PC-9 (cell line): ENCODE measurements at regions not wholly inside any gene's neighbourhood (a gene's known extent, or its start where the extent isn't known, plus 50 kb on each side); places are given as distances from the start of the nearest gene placed in this dataset.

Experiments used
- BruUV-seq: library from RNA; stranded (reverse); fragments of 400-500 nt; replicated peaks from 2 replicates; lab custom pipeline; 2021; lab: Mats Ljungman, UMichigan
- CTCF ChIA-PET: fragments of 300-600 bp; sonication (Branson Sonifier 250); formaldehyde crosslinking; loops from one replicate; lab custom pipeline; 2022; ENCODE audit warnings: antibody characterized with exemption; lab: Charles Lee
- POLR2A ChIA-PET: fragments of 300-600 bp; sonication (Branson Sonifier 250); formaldehyde crosslinking; loops from one replicate; lab custom pipeline; 2022; ENCODE audit warnings: antibody characterized with exemption; ENCODE audit not compliant: unreplicated experiment; lab: Charles Lee
- DNase-seq, 2 experiments: peaks; one replicate each; pipeline versions ENCODE4 v3.0.0 to v3.0.0-alpha.2; 2015 to 2022; ENCODE audit warnings: mixed read lengths in 1 of 2
- H2AFZ ChIP-seq: fragments of 200-600 bp; sonication (generic); 2 replicates; pipeline ENCODE4 v1.8.1; 2017; ENCODE audit warnings: antibody characterized with exemption
- H3F3A ChIP-seq: fragments of 200-600 bp; sonication (generic); 2 replicates; pipeline ENCODE4 v1.8.1; 2017; ENCODE audit warnings: antibody characterized with exemption, mild to moderate bottlenecking, low read depth; ENCODE audit not compliant: insufficient read depth
- H3K27ac ChIP-seq: fragments of 200-600 bp; sonication (generic); 2 replicates; pipeline ENCODE4 v1.6.1; 2016; ENCODE audit warnings: mixed run types
- H3K27me3 ChIP-seq: fragments of 200-600 bp; sonication (generic); 2 replicates; pipeline ENCODE4 v1.6.1; 2016; ENCODE audit warnings: low read depth, mixed run types; ENCODE audit not compliant: insufficient read depth
- H3K36me3 ChIP-seq: fragments of 200-600 bp; sonication (generic); 2 replicates; pipeline ENCODE4 v1.6.1; 2016; ENCODE audit warnings: low read depth, mixed run types
- H3K4me1 ChIP-seq: fragments of 200-600 bp; sonication (generic); replicated peaks from 2 replicates; pipeline ENCODE4 v1.6.1; 2016; ENCODE audit warnings: mixed run types; ENCODE audit not compliant: insufficient read depth
- H3K4me2 ChIP-seq: fragments of 200-600 bp; sonication (generic); 2 replicates; pipeline ENCODE4 v1.6.1; 2017; ENCODE audit warnings: mixed run types
- H3K4me3 ChIP-seq: fragments of 200-600 bp; sonication (generic); 2 replicates; pipeline ENCODE4 v1.6.1; 2016; ENCODE audit warnings: mixed run types
- H3K79me2 ChIP-seq: fragments of 200-600 bp; sonication (generic); 2 replicates; pipeline ENCODE4 v1.6.1; 2017; ENCODE audit warnings: low read depth, mixed run types
- H3K9me2 ChIP-seq: fragments of 200-600 bp; sonication (generic); 2 replicates; pipeline ENCODE4 v1.8.1; 2017; ENCODE audit warnings: mild to moderate bottlenecking; ENCODE audit not compliant: insufficient read depth
- H3K9me3 ChIP-seq: fragments of 200-600 bp; sonication (generic); 2 replicates; pipeline ENCODE4 v1.8.1; 2016; ENCODE audit warnings: low read depth; ENCODE audit not compliant: insufficient read depth
- H4K20me1 ChIP-seq: fragments of 200-600 bp; sonication (generic); 2 replicates; pipeline ENCODE4 v1.8.1; 2017; ENCODE audit not compliant: insufficient read depth
- EZH2 ChIP-seq: fragments of 200-600 bp; sonication (generic); IDR thresholded peaks from 2 replicates; pipeline ENCODE4 v1.8.0; 2017; ENCODE audit warnings: antibody characterized with exemption, low read depth
- intact Hi-C: fragments of 100-400 bp; cut with micrococcal nuclease; formaldehyde crosslinking; loops from one replicate; pipeline ENCODE4 v1.10.0; 2022; ENCODE audit not compliant: unreplicated experiment
- TF ChIP-seq, protein P1 (sequence below): fragments of 200-600 bp; sonication (generic); conservative IDR thresholded peaks from 2 replicates; pipeline ENCODE4 v1.6.1; 2017; ENCODE audit warnings: mixed run types, antibody characterized with exemption, mild to moderate bottlenecking, moderate library complexity

DNA sequence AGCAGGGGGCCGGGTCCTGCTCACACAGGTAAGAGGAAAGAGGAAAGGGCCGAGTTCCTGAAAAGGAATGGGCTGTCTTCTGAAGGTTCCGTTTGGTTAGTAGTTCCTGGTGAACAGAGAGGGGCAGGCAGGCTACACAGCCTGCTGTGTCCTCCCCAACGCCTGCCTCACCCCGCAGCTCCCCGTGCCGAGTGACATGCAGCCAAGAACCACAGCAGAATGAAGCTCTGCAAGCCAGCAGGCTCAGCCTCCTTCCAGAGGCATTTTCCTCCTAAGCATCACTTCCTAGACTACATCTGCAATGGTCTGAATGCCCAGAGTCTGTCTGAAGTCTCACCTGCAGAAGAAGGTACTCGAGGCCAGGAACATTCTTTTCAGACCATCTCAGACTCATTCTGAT, 202.4 kb upstream of the TCERG1L start:
- POLR2A ChIA-PET: no interaction called here
- Histone ChIP-seq H3K27me3 (peaks cover 24% of the 10 kb centered on the region), H3K4me2 (no peak overlapping the region), H3K9me2 (no peaks in the 10 kb centered on the region), H4K20me1 (no peaks in the 10 kb centered on the region), H3F3A (no peaks in the 10 kb centered on the region), H3K36me3 (no peaks in the 10 kb centered on the region), H3K79me2 (no peaks in the 10 kb centered on the region), H2AFZ (no peak overlapping the region), H3K9me3 (no peaks in the 10 kb centered on the region), H3K27ac (no peak overlapping the region), H3K4me1 (no peaks in the 10 kb centered on the region), H3K4me3 (no peak overlapping the region)
- CTCF ChIA-PET: no interaction called here
- intact Hi-C loops: no loop called here
- no TSS peak for BruUV-seq
- no peak for DNase-seq
- TF ChIP-seq EZH2: no peak
- TF ChIP-seq, protein P1, sequence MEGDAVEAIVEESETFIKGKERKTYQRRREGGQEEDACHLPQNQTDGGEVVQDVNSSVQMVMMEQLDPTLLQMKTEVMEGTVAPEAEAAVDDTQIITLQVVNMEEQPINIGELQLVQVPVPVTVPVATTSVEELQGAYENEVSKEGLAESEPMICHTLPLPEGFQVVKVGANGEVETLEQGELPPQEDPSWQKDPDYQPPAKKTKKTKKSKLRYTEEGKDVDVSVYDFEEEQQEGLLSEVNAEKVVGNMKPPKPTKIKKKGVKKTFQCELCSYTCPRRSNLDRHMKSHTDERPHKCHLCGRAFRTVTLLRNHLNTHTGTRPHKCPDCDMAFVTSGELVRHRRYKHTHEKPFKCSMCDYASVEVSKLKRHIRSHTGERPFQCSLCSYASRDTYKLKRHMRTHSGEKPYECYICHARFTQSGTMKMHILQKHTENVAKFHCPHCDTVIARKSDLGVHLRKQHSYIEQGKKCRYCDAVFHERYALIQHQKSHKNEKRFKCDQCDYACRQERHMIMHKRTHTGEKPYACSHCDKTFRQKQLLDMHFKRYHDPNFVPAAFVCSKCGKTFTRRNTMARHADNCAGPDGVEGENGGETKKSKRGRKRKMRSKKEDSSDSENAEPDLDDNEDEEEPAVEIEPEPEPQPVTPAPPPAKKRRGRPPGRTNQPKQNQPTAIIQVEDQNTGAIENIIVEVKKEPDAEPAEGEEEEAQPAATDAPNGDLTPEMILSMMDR: no peak

DNA sequence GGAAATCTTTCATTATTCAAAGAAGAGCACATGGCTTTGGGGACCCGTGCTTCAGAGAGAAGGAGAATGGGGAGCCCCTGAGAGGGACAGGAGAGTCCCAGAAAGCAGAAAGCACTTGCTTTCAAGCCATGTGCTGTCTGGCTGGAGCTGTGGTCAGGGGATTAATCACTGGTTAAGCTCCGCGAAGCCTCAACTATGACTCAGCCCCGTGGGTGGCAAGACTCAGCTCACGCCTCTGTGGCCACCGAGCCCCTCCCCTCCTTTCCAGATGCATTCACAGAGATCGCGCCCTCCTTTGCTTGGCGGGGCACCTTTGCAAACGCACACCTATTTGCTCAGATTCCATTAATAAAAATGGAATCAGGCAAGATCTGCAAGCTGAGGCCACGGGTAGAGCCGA, 202.9 kb upstream of the TCERG1L start:
- no peaks in the 10 kb centered on the region for H3K9me2 ChIP-seq
- H3F3A ChIP-seq: no peaks in the 10 kb centered on the region
- CTCF ChIA-PET: no interaction called here
- no peaks in the 10 kb centered on the region for H3K4me1 ChIP-seq
- no peaks in the 10 kb centered on the region for H3K79me2 ChIP-seq
- no peaks in the 10 kb centered on the region for H3K36me3 ChIP-seq
- H3K4me3 ChIP-seq: no peak overlapping the region
- H4K20me1 ChIP-seq: no peaks in the 10 kb centered on the region
- no peak overlapping the region for H3K27ac ChIP-seq
- TF ChIP-seq EZH2: no peak
- TF ChIP-seq, protein P1: no peak
- intact Hi-C loops: no loop called here
- no peak for DNase-seq
- no TSS peak for BruUV-seq
- H3K27me3 ChIP-seq: peaks cover 29% of the 10 kb centered on the region
- no peak overlapping the region for H3K4me2 ChIP-seq
- POLR2A ChIA-PET: no interaction called here
- H2AFZ ChIP-seq: no peak overlapping the region
- H3K9me3 ChIP-seq: no peaks in the 10 kb centered on the region

DNA sequence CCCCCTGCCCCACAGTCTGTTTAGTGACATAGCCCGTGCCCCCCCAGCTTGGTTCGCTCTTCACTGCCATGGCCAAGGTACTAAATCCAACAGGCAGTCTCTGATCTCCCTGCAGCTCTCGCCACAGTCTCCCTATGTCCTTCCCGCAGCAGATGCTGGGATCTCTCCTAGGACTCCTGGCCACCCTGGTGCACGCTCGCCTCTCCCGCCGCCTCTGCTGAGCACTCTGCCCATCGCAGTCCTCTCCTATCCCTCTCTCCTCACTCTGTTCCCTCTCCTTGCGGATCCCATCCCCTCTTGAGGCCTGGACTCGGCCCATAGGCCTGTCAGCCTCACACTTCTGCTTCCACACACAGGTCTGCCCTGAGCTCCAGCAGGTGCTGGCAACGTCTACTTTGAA, 204.8 kb upstream of the TCERG1L start:
- Histone ChIP-seq H2AFZ (no peak overlapping the region), H3K27ac (no peak overlapping the region), H3K36me3 (no peaks in the 10 kb centered on the region), H3K4me2 (no peak overlapping the region), H3K79me2 (no peaks in the 10 kb centered on the region), H3K4me1 (no peaks in the 10 kb centered on the region), H3F3A (no peaks in the 10 kb centered on the region), H3K27me3 (peaks cover 45% of the 10 kb centered on the region), H3K4me3 (no peak overlapping the region), H3K9me2 (no peaks in the 10 kb centered on the region), H4K20me1 (no peaks in the 10 kb centered on the region), H3K9me3 (no peaks in the 10 kb centered on the region)
- BruUV-seq: no TSS peak
- POLR2A ChIA-PET: no interaction called here
- CTCF ChIA-PET: interaction anchor here (0.6 kb wide), 1 partner anchor 269 kb away, joined by 3 read pairs; no protein-coding TSS in a partner anchor
- intact Hi-C loops: no loop called here
- TF ChIP-seq, protein P1: no peak
- TF ChIP-seq EZH2: no peak
- no peak for DNase-seq
